NCI-H1048 (cell line): ENCODE measurements at regions not wholly inside any gene's neighbourhood (a gene's known extent, or its start where the extent isn't known, plus 50 kb on each side); places are given as distances from the start of the nearest gene placed in this dataset.

Experiments
- DNase-seq: peaks from one replicate; lab custom pipeline; 2025; lab: John Stamatoyannopoulos, UW

DNA sequence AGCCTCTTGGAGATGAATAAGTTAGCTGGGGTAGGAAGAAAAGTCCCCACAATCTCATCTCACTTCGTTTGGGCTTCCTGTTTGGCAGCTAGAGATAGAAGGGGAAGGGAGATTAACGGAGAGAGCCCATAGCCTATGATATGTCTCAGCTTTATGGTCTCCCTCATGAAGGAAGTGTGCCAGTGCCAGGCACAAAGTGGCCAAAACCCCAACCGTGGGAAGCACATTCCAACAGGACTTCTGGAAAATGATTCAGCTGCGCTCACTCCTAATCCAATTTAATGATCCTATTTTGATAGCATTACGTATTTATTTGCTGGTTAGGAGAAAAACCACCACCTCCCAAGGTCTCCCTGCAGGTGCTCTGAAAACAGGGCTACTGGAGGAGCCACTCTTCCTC is 303.1 kb upstream of the CLINT1 start:
- DNase-seq, result no peak

DNA sequence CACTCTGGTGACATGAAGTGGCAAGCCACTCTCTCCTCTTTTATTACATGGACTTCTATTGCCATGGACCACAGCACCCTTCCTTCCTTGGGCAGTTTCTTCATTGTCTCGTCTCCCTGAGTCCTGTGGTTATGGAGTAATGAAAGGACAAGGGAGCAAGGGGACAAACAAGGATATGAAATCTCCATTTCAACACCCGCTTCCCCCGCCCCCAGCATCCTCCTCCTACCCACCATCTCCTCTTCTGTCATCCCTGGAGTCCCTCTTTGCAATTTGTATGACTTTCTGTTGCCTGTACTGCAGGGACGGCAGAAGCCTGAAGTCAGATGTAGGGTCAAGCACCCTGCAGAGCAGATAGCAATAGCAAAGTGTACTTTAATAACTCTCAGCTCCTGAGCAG is 300.7 kb upstream of the CLINT1 start:
- no peak for DNase-seq

GRCh38 chr5:158155811-158156505 is 297.0 kb upstream of the CLINT1 start:
- no peak for DNase-seq

GRCh38 chr5:158155067-158155466 is 296.1 kb upstream of the CLINT1 start:
- DNase-seq, result no peak

GRCh38 chr5:158154226-158155005 is 295.5 kb upstream of the CLINT1 start:
- no peak for DNase-seq

DNA sequence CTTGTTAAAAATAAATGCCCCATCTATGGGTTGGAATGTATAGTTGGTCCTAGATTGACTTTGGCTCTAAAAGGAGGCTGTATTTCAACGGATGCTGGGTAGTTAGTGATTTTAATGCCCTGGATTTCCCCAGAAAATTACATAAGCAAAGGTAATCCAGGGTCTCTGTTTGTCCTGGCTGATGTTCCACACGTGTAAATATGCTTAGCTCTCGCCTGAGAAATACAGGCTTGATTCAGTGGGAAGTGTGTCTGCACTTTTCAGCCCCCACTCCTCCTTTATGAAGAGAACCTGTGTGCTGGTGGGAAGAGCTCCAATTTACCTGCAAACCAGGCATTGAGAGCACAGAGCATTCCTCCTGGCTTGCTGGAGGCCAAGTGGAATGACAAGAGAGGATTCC is 294.6 kb upstream of the CLINT1 start:
- no peak for DNase-seq

- DNase-seq, result no peak
These were observed 293.2 kb upstream of the CLINT1 start for GRCh38 chr5:158152136-158152535.

DNA sequence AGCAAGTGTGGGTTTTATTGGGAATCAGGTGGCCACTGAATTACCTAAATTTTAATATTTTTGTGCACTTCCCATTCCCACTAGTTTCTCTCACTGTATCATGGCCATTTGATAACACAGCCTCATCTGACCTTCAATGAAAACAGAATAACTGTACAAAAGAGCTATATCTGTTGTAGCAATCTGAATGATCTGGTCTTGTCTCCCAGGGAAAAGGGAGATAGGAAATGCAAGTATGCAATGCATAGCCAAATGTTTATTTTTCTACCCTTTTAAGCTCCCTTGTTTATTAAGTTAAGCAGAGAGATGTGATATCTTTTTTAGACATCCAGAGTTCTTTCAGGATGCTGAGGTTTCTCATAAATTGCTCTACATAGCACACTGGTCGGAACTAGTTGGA is 288.3 kb upstream of the CLINT1 start:
- DNase-seq, result no peak

- no peak for DNase-seq
These were observed 286.9 kb upstream of the CLINT1 start for GRCh38 chr5:158145827-158146226.

GRCh38 chr5:158143081-158143480 is 284.1 kb upstream of the CLINT1 start:
- no peak for DNase-seq

GRCh38 chr5:158142156-158142555 is 283.2 kb upstream of the CLINT1 start:
- DNase-seq, result no peak

GRCh38 chr5:158140120-158140731 is 281.3 kb upstream of the CLINT1 start:
- DNase-seq, result no peak

DNA sequence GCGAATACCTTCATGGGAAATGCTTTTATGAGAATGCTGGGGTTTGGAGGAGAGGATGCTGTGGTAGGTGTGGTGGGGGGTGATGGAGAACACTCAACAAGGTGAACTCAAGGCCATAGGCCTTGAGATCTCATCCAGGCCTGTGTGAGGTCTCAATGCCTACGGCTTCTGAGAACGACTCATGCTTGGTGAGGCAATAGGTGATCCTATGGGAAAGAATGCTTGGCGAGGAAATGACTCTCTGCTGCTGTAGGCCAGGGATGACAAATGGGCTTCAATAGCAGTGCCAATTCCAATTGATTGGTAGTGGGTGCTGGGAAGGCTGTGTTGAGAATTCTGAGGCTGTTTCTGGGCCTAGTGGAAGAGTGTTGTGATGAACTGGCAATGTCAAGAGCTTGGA is 280.2 kb upstream of the CLINT1 start:
- DNase-seq, result no peak

DNA sequence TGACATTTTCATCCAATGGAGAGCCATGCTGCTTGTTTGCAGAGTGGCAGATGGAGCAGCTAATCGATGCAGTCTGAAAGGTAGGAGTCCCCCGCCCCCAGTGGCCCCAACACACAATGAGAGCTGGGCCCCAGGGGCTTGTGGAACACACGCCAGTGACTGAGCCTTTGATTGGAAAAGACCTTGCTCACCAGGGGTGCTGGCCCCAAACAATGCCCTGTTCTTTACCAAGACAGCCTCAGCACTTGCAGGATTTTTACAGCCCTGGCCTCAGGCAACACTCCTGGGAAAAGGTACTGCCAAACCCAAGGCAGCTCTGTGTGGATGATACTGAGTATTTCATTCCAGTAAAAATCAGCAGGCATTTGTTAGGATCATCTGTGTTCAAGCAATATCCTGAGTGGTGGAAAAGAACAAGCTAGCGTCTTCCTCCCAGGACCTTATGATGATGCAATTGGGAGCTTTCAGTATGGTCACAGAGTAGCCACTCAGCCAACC is 276.8 kb upstream of the CLINT1 start:
- DNase-seq, result no peak

- no peak for DNase-seq
These were observed 274.4 kb upstream of the CLINT1 start for GRCh38 chr5:158133369-158133768.

DNA sequence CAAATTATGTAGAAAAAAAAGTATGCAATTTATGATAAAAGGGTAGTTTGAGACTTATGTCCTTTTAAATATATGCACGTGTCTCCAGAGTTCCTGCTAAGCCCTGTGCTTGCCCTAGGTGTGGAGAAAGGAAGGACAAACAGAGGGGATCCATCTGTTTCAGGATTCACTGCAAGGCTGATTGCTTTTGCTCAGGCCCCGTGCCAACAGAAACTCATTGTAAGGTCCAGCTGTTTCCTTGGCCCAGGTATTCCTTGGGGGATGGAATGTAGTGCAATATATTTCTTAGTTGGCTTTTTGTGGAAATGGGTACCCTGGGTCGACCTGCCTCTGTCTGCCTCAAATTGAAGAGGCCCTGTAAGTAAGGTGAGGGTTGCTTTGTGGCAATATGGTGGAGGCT is 268.6 kb upstream of the CLINT1 start:
- no peak for DNase-seq

- no peak for DNase-seq
These were observed 267.8 kb upstream of the CLINT1 start for GRCh38 chr5:158126442-158127405.

- no peak for DNase-seq
These were observed 265.8 kb upstream of the CLINT1 start for GRCh38 chr5:158124606-158125316.

GRCh38 chr5:158123595-158123994 is 264.6 kb upstream of the CLINT1 start:
- no peak for DNase-seq

DNA sequence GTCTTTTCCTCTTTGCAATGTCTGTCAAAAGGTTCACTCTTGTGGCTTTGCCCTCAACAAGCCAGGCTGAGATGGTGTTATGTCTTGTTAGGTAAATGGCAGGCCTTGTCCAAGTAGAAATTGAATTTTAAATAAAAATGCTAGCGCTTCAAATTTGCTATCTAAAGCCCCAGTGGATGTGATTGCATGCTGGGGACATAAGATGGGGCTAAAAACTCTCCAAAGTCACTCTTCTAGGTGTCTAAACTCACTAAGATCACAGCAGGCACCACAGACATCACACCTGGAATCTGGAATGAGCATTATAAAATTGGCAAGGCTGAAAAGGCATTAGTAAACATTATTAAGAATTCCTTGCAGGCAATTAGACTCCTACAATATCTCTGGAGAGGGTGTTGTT is 262.7 kb upstream of the CLINT1 start:
- no peak for DNase-seq

GRCh38 chr5:158120760-158121159 is 261.8 kb upstream of the CLINT1 start:
- DNase-seq, result no peak
